Peyer's patch (tissue), 4 donors: ENCODE measurements at regions not wholly inside any gene's neighbourhood (a gene's known extent, or its start where the extent isn't known, plus 50 kb on each side); places are given as distances from the start of the nearest gene placed in this dataset.

ENCODE experiments used
- POLR2A ChIP-seq, 2 donors: fragments of 450-650 bp; IDR thresholded peaks; one replicate each; pipeline ENCODE4 v1.5.1; 2017; ENCODE audit warnings: antibody characterized with exemption in 2 of 2, mild to moderate bottlenecking in 2 of 2, moderate library complexity in 2 of 2
- TF ChIP-seq, protein P1 (sequence below), 6 experiments: fragments of 450-650 bp in 4 of 6; fragments of 200-600 bp in 2 of 6; sonication (generic) in 1 of 6; IDR thresholded peaks; one replicate each; pipeline ENCODE4 v1.5.1; 2017 to 2019; ENCODE audit warnings: antibody characterized with exemption in 6 of 6, mild to moderate bottlenecking in 3 of 6, moderate library complexity in 1 of 6

DNA sequence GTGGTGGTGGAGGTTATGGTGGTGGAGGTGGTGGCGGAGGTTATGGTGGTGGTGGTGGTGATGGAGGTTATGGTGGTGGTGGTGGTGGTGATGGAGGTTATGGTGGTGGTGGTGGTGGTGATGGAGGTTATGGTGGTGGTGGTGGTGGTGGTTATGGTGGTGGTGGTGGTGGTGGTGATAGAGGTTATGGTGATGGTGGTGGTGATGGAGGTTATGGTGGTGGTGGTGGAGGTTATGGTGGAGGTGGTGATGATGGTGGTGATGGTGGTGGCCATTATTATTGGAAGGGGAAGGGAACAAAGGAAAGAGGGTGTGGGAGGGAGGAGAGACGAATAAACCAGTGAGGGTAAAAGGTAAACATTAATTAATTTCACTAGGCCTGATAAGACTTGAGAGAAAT lies 53.5 kb upstream of the TCF20 start:
- TF ChIP-seq, protein P1, sequence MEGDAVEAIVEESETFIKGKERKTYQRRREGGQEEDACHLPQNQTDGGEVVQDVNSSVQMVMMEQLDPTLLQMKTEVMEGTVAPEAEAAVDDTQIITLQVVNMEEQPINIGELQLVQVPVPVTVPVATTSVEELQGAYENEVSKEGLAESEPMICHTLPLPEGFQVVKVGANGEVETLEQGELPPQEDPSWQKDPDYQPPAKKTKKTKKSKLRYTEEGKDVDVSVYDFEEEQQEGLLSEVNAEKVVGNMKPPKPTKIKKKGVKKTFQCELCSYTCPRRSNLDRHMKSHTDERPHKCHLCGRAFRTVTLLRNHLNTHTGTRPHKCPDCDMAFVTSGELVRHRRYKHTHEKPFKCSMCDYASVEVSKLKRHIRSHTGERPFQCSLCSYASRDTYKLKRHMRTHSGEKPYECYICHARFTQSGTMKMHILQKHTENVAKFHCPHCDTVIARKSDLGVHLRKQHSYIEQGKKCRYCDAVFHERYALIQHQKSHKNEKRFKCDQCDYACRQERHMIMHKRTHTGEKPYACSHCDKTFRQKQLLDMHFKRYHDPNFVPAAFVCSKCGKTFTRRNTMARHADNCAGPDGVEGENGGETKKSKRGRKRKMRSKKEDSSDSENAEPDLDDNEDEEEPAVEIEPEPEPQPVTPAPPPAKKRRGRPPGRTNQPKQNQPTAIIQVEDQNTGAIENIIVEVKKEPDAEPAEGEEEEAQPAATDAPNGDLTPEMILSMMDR (IDR thresholded peaks at IDR 0.05), result no peak
- no peak for TF ChIP-seq POLR2A (IDR thresholded peaks at IDR 0.05)
